ENCODE measurements at regions not wholly inside any gene's neighbourhood (a gene's known extent, or its start where the extent isn't known, plus 50 kb on each side); places are given as distances from the start of the nearest gene placed in this dataset.

GRCh38 chr18:39793609-39794008 lies 2161.4 kb upstream of the PIK3C3 start:
- no peaks in the 10 kb centered on the region for H3K36me3 ChIP-seq (ENCODE audit: control insufficient read depth in 2 of 2, insufficient read depth in 2 of 2, low read length in 1 of 2)
- no peak overlapping the region for H2AFZ ChIP-seq (ENCODE audit: control insufficient read depth, low read depth, low read length)
- no TSS peak for BruUV-seq (replicated peaks)
- FAIRE-seq (no peak), ATAC-seq (no peak), DNase-seq (ENCODE audit: low read depth, low spot score) (no peak)
- in situ Hi-C loops (cut with MboI) (no loop called here), intact Hi-C loops (cut with micrococcal nuclease; ENCODE audit: unreplicated experiment) (no loop called here)
- SMC1A ChIA-PET (ENCODE audit: uncharacterized antibody, unreplicated experiment): no interaction called here
- WGBS (ENCODE audit: insufficient coverage, insufficient replicate concordance, low lambda C conversion rate, missing lambda C conversion rate): 30% methylated on average over 5 of the region's 5 CpGs
- no peaks in the 10 kb centered on the region for H4K20me1 ChIP-seq (ENCODE audit: control insufficient read depth, insufficient read depth)
- H3K27ac ChIP-seq (ENCODE audit: control insufficient read depth, insufficient read depth): no peak overlapping the region
- CTCF ChIA-PET: no interaction called here
- H3K4me1 ChIP-seq (ENCODE audit: control insufficient read depth, insufficient read depth, low read length): no peaks in the 10 kb centered on the region
- H3K4me2 ChIP-seq (ENCODE audit: control insufficient read depth, insufficient read depth): no peak overlapping the region
- RAD21 ChIA-PET (ENCODE audit: unreplicated experiment): no interaction called here
- POLR2A ChIA-PET: no interaction called here
- no peaks in the 10 kb centered on the region for H3K79me2 ChIP-seq (ENCODE audit: control insufficient read depth, insufficient read depth, low read length)
- no peaks in the 10 kb centered on the region for H3K27me3 ChIP-seq (replicated peaks in 1 of 2; ENCODE audit: control insufficient read depth in 2 of 2, insufficient read depth in 2 of 2, low read length in 1 of 2)
- no peak overlapping the region for H3K9ac ChIP-seq (ENCODE audit: control insufficient read depth, insufficient read depth, low read length)
- no peak overlapping the region for H3K4me3 ChIP-seq
- H3K9me3 ChIP-seq (replicated peaks; ENCODE audit: control insufficient read depth, insufficient read depth, low read length): no peaks in the 10 kb centered on the region
- no peak for TF ChIP-seq BCL3 (IDR thresholded peaks at IDR 0.05; ENCODE audit: borderline replicate concordance, insufficient read depth, low read depth, low read length, poor library complexity, severe bottlenecking)
- no peak for TF ChIP-seq PAX5 (IDR thresholded peaks at IDR 0.05; ENCODE audit: borderline replicate concordance, low read depth, low read length)
- TF ChIP-seq, protein P1, sequence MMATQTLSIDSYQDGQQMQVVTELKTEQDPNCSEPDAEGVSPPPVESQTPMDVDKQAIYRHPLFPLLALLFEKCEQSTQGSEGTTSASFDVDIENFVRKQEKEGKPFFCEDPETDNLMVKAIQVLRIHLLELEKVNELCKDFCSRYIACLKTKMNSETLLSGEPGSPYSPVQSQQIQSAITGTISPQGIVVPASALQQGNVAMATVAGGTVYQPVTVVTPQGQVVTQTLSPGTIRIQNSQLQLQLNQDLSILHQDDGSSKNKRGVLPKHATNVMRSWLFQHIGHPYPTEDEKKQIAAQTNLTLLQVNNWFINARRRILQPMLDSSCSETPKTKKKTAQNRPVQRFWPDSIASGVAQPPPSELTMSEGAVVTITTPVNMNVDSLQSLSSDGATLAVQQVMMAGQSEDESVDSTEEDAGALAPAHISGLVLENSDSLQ (IDR thresholded peaks at IDR 0.05): no peak
- TF ChIP-seq FOS (IDR thresholded peaks at IDR 0.05; ENCODE audit: borderline replicate concordance, extremely low read depth, insufficient read length): no peak
- no peak for TF ChIP-seq PAX8 (IDR thresholded peaks at IDR 0.05)
- no peak for TF ChIP-seq GABPA (IDR thresholded peaks at IDR 0.05; ENCODE audit: low read depth)
- no peak for TF ChIP-seq NFXL1 (IDR thresholded peaks at IDR 0.05; ENCODE audit: borderline replicate concordance)
- no peak for TF ChIP-seq RBBP5 (conservative IDR thresholded peaks at IDR 0.05)
- TF ChIP-seq, protein P2, sequence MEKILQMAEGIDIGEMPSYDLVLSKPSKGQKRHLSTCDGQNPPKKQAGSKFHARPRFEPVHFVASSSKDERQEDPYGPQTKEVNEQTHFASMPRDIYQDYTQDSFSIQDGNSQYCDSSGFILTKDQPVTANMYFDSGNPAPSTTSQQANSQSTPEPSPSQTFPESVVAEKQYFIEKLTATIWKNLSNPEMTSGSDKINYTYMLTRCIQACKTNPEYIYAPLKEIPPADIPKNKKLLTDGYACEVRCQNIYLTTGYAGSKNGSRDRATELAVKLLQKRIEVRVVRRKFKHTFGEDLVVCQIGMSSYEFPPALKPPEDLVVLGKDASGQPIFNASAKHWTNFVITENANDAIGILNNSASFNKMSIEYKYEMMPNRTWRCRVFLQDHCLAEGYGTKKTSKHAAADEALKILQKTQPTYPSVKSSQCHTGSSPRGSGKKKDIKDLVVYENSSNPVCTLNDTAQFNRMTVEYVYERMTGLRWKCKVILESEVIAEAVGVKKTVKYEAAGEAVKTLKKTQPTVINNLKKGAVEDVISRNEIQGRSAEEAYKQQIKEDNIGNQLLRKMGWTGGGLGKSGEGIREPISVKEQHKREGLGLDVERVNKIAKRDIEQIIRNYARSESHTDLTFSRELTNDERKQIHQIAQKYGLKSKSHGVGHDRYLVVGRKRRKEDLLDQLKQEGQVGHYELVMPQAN (conservative IDR thresholded peaks at IDR 0.05): no peak
- TF ChIP-seq E2F4 (IDR thresholded peaks at IDR 0.05; ENCODE audit: low read depth, low read length): no peak
- TF ChIP-seq, protein P3, sequence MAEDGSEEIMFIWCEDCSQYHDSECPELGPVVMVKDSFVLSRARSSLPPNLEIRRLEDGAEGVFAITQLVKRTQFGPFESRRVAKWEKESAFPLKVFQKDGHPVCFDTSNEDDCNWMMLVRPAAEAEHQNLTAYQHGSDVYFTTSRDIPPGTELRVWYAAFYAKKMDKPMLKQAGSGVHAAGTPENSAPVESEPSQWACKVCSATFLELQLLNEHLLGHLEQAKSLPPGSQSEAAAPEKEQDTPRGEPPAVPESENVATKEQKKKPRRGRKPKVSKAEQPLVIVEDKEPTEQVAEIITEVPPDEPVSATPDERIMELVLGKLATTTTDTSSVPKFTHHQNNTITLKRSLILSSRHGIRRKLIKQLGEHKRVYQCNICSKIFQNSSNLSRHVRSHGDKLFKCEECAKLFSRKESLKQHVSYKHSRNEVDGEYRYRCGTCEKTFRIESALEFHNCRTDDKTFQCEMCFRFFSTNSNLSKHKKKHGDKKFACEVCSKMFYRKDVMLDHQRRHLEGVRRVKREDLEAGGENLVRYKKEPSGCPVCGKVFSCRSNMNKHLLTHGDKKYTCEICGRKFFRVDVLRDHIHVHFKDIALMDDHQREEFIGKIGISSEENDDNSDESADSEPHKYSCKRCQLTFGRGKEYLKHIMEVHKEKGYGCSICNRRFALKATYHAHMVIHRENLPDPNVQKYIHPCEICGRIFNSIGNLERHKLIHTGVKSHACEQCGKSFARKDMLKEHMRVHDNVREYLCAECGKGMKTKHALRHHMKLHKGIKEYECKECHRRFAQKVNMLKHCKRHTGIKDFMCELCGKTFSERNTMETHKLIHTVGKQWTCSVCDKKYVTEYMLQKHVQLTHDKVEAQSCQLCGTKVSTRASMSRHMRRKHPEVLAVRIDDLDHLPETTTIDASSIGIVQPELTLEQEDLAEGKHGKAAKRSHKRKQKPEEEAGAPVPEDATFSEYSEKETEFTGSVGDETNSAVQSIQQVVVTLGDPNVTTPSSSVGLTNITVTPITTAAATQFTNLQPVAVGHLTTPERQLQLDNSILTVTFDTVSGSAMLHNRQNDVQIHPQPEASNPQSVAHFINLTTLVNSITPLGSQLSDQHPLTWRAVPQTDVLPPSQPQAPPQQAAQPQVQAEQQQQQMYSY (CRISPR knock-in tag; IDR thresholded peaks at IDR 0.05): no peak
- no peak for TF ChIP-seq ZZZ3 (IDR thresholded peaks at IDR 0.05; ENCODE audit: control insufficient read depth, insufficient read length, low read depth)

Measured in GM12878 (cell line).